GM21529 (cell line): ENCODE measurements at regions not wholly inside any gene's neighbourhood (a gene's known extent, or its start where the extent isn't known, plus 50 kb on each side); places are given as distances from the start of the nearest gene placed in this dataset.

Source experiments
- ATAC-seq: cut with Tn5 transposase; IDR thresholded peaks from one replicate; pipeline ENCODE4 v1.9.1; 2021; ENCODE audit not compliant: unreplicated experiment

GRCh38 chr16:76899767-76900166, 291.2 kb upstream of the MON1B start:
- no peak for ATAC-seq

- ATAC-seq = no peak
These were observed 290.4 kb upstream of the MON1B start for GRCh38 chr16:76900285-76901263.

DNA sequence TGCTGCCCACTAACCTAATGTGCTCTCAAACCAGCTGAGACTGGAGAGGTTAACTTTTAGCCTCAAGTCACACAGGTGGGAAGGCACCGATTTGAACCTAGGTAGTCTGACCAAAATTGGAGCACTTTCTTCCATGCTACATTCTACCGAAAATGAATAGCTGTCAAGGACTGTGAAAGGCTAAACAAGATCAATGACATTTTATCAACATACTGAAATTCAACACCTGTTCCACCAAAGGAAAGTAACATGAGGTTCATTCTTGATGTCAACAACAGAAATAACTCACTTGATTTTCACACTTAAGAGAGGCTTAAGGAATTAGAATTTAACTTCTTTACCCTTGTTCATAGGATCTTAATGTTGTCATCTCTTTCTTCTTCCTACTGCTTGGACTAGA, 284.4 kb upstream of the MON1B start:
- no peak for ATAC-seq

- ATAC-seq = no peak
These were observed 280.1 kb upstream of the MON1B start for GRCh38 chr16:76910931-76911330.

DNA sequence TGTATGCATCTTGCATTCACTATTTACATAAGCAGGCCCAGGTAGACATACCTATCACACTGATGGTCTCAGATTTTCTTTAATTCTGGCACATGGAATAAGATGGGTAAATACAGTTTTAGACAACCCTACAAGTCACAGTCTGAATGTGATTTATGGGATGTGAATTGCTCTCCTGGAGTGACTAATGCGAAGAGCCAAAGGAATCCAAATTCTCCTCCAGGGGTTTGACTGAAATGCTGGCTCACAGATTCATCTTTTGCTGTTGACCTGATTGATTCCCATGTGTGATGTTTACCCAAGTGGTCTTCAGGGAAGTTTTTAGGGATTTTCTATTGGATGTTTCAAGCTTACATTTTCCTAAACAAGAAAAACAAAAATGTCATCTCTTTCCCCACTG, 277.9 kb upstream of the MON1B start:
- ATAC-seq = no peak

DNA sequence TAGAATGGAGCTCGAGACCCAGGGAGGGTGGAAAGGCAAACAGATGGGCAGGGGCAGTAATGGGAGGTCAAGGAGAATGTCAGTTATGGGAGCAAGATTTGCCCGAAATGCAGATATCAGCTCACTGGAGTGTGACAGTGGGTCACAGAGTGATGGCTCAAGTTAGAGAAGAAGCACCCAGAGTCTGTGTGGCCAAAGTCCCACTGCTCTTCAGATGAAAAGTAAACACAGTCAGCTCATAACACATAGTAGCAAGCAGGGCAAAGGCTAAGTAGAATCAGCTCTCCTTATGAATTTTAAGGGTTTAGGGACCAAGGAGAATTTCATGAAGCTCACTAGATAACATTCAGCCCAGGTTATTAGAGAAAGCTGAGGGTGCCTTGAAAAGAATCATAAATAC, 264.9 kb upstream of the MON1B start:
- no peak for ATAC-seq

DNA sequence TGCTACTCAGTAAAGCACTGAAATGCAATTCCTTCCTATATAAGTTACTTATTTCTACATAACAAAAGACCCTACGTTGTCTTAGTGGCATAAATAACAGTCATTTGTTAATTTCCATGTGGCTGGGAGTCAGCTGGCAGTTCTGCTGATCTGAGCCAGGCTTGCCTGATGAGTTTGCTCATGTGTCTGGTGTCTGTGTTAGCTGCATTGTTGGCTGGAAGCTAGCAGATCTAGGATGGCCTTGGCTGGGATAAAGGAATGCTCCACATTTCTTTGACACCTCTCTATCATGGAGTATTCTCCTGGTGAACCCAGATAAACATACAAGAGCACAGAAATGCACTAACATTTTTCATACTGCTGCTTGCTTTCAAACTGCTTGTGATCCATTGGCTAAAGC, 264.4 kb upstream of the MON1B start:
- no peak for ATAC-seq

GRCh38 chr16:76931186-76931585, 259.8 kb upstream of the MON1B start:
- no peak for ATAC-seq

GRCh38 chr16:76932541-76933211, 258.3 kb upstream of the MON1B start:
- peak; percentile 51 for ATAC-seq

GRCh38 chr16:76940251-76940650, 250.7 kb upstream of the MON1B start:
- ATAC-seq = no peak

DNA sequence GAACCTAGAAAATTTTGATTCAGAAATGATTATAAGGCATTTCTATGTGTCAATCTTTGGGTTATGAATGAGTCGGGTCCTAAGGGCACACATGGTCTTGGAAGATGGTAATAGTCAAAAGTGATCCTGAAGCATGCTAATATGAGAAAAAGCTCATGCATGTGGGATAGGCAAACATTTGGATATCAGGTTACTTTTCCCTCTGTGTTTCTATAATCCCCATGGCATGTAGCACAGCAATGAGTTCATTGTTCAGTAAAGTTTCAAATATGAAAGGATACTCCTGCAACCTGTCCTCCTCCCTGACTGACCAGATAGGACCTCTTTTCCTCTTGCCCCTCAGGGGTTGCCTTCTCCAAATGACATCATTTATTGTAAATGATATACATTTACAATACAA, 249.9 kb upstream of the MON1B start:
- ATAC-seq = no peak

- no peak for ATAC-seq
These were observed 248.9 kb upstream of the MON1B start for GRCh38 chr16:76942089-76942488.

DNA sequence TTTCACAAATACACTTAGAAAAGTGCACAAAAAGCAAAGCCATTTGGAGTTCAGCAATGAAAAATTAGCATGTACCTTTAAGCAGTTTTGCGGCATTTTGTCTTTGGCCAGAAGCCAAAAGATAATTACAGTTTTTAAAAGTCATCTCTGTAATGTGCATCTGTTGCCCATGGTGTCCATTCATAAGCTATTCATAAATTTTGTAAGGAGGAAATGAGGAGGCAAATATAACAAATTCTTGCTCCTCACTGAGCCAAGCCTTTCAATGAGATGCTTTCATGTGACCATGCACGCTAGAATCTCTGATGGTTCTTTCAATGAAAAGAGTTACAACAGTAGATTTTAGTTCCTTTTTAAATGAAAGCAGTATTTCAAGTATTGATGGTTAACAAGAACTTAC, 247.1 kb upstream of the MON1B start:
- ATAC-seq = no peak

DNA sequence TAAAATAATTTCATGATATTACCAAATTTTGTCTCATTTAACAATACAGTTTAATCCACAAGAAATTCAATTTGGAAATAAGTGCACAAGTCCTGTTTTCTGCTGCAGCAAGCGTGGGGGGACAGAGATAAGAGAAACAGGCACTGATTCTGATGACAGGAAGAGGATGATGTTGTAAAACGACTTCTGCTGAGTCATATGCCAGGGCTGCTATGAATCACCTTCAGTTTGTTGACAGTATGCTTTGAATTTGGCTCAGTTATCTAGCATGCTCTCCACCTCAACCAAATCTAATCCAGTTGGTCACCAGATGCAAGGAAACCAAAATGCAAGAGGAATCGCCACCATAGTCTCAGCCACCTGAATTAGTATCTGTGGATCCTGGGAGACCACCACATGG, 244.1 kb upstream of the MON1B start:
- ATAC-seq = no peak

- no peak for ATAC-seq
These were observed 243.2 kb upstream of the MON1B start for GRCh38 chr16:76947749-76948148.

DNA sequence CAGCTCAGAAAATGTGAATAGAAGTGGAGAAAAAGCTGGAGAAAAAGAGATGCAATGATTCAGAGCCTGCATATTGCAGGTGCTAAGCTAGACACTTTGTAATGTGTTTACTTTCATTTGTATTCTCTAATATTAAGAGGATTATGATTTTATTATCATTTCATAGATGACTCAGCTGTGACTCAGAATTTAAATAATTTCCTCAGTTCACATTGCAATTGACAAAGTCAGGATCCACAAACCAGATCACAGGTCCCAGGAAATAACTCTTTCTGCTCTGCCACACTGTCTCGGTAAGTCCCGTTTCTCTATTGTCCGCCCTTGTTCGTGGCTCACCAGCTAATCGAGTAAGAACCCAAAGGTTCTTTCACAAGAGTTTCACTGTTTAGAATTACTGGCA, 235.4 kb upstream of the MON1B start:
- ATAC-seq = no peak

- no peak for ATAC-seq
These were observed 234.6 kb upstream of the MON1B start for GRCh38 chr16:76956394-76956793.

- ATAC-seq = no peak
These were observed 234.1 kb upstream of the MON1B start for GRCh38 chr16:76956841-76957240.

DNA sequence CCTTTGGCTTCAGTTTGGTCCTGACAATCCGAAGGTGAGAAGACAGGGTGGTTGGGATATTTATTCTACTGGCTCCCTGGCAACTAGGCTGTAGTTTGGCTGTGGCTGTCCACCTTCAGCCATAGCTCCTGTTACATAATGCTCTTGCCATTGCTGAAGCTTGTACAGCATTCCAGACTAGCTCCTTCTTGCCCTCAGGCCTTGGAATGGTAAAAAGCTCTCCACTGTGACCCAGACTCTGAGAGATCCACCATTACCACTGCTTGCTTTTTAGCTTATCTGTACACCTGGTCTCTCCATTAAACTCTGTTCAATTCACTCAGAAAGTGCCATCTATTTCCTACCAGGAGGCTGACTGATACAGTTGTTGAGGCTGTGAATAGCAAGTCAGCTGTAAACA, 231.8 kb upstream of the MON1B start:
- no peak for ATAC-seq

DNA sequence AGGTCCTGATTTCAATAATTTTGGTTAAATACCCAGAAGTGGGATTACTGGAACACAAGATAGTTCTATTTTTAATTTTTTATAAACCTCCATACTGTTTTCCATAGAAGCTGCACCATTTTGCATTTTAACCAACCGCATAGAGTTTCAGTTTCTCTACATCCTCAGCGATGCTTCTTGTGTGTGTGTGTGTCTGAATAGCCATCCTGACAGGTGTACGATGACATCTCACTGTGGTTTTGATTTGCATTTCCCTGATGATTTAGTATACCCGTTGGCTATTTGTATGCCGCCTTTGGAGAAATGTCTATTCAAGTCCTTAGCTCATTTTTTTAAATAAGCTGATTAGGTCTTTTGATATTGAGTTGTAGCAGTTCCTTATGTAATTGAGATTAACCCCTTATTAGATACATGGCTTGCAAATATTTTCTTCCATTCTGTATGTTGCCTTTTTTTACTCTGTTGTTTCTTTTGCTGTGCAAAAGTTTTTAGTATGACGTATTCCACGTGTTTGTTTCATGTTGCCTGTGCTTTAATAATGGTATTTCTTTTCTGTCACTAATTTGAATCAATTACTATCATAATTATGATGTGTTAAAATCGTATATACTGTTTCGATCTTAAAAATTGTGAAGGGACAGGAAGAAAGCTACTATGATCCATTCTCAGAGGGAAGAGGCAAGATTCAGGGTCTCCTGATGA, 227.2 kb upstream of the MON1B start:
- ATAC-seq = peak; percentile 81

GRCh38 chr16:76964464-76965154, 226.4 kb upstream of the MON1B start:
- ATAC-seq = no peak
